H1 (cell line): ENCODE measurements at regions not wholly inside any gene's neighbourhood (a gene's known extent, or its start where the extent isn't known, plus 50 kb on each side); places are given as distances from the start of the nearest gene placed in this dataset.

Experiments
- RBBP5 ChIP-seq: IDR thresholded peaks from 2 replicates; pipeline ENCODE4 v1.7.1; 2012; ENCODE audit warnings: low read depth, mild to moderate bottlenecking, inconsistent platforms, low read length, moderate library complexity, borderline replicate concordance
- RNF2 ChIP-seq: fragments of 200-900, 300-1000 bp; sonication (generic); IDR thresholded peaks from 2 replicates; pipeline ENCODE4 v1.7.1; 2016; ENCODE audit warnings: borderline replicate concordance, low read depth, mild to moderate bottlenecking, antibody characterized with exemption, low read length; ENCODE audit not compliant: poor library complexity, severe bottlenecking; ENCODE audit errors: missing control alignments
- TAF1 ChIP-seq: IDR thresholded peaks from 2 replicates; pipeline ENCODE4 v1.6.1; 2011; ENCODE audit warnings: mild to moderate bottlenecking, low read depth, low read length
- YY1 ChIP-seq: IDR thresholded peaks from 2 replicates; pipeline ENCODE4 v1.6.1; 2011; ENCODE audit warnings: low read depth, mild to moderate bottlenecking, low read length

GRCh38 chr2:199092419-199092818 lies 365.3 kb downstream of the SATB2 start (continued):
- TF ChIP-seq RNF2 (no peak), RBBP5 (no peak), YY1 (no peak), TAF1 (no peak)
